ENCODE measurements at regions not wholly inside any gene's neighbourhood (a gene's known extent, or its start where the extent isn't known, plus 50 kb on each side); places are given as distances from the start of the nearest gene placed in this dataset.
"Not testable (repeated sequence)": the region's sequence is repeated elsewhere in the genome, so short reads cannot be mapped to it uniquely, and the experiment has no call there.

DNA sequence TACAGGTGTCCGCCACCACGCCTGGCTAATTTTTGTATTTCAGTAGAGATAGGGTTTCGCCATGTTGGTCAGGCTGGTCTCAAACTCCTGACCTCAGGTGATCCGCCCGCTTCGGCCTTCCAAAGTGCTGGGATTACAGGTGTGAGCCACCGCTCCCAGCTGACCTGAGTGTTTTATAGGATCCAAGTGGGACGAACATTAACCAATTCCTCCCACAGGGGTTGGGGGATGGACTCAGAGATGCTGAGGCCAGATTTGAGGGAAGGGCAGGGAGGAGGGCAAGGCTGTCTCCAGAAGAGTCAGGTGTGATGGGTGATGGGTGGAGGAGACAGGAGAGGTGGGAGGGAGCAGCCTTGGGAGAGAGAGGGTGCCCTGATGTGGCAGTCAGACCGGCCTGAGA is 65.0 kb upstream of the SMAD6 start:
- DNase-seq, result not testable (repeated sequence)

DNA sequence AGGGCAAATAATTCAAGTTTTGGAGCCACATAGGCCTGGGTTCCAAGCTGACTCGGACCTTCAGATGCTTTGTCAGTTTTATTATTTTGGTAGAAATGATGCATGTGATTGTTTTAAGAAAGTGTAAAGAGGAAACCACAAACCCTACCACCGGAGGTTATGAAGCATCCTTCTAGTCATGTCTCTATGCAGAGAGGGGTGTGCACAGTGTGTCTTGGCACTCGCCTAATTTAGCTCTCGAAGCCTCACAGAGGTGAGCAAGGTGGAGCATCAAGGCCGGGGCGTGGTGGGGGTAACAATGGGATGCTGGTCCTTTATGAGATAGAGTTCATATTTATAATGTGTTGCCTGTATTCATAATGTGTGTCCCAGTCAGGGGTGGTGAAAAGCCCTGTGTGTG is 63.7 kb upstream of the SMAD6 start:
- no peak for DNase-seq

DNA sequence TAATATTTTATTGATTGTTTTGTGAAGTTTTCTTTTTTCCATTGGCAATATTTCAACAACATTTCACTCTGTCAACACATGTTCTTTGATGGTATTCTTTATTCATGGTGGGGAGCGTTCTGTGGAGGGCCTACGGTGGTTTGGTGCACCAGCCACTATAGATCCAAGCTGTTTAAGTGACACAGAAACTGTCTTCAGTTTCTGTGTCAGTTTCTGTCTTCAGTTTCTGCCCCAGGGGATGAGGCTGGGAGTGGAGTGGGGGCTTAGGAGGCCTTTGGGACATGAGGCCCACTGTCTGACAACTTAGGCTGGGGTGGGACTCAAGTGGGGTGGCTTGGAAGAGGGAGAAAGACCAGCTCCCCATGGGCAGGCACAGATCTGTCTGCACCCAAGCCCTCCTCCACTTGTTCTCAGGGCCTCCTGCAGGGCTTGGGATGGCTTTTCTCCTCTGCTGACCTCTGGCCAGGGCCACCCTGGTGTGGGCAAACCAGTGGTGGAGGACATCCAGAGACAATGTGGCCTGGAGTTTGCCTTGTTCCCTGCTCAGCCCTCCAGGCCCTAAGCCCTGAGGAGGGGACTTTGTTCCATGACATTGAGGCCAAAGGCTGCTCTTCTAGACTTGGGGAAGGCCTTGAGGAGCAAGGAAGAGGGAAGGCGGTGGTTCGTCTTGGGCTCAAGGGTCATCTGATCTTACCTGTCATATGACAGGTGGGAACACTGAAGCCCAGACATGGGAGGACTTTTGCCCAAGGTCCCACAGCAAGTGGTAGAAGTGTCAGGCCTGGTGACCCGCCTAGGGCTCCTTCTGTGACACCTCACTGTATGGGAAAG is 60.3 kb upstream of the SMAD6 start:
- no peak for DNase-seq

DNA sequence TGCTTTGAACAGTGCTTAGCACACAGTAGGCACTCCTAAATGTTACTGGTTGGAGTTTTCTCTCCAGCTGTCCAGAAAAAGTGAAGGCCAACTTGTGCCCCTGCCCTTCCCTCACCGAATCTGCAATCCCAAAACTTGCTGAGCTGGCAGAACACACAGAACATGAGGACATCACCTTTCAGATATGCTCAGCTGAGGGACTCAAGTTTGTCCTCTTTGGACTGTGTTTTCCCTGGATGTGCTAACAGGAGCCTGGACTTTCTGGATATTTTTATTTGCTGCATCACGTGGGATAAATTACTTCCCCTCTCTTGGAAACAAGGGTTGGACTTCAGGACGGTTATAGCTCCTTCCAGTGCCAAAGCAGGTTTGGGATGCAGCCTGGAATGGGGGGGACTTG is 59.5 kb upstream of the SMAD6 start:
- no peak for DNase-seq

DNA sequence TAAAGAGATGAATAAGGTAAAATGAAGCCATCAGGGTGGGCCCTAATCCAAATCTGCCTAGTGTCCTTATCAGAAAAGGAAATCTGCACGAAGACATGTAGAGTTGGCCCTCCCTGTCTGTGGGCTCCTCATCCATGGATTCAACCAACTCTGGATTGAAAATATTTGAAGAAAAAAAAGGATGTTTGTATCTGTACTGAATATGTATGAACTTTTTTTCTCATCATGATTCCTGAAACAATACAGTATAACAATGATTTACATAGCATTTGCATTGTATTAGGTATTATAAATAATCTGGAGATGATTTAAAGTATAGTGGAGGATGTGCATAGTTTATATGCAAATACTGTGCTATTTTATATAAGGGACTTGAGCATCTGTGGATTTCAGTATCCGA is 59.0 kb upstream of the SMAD6 start:
- no peak for DNase-seq

DNA sequence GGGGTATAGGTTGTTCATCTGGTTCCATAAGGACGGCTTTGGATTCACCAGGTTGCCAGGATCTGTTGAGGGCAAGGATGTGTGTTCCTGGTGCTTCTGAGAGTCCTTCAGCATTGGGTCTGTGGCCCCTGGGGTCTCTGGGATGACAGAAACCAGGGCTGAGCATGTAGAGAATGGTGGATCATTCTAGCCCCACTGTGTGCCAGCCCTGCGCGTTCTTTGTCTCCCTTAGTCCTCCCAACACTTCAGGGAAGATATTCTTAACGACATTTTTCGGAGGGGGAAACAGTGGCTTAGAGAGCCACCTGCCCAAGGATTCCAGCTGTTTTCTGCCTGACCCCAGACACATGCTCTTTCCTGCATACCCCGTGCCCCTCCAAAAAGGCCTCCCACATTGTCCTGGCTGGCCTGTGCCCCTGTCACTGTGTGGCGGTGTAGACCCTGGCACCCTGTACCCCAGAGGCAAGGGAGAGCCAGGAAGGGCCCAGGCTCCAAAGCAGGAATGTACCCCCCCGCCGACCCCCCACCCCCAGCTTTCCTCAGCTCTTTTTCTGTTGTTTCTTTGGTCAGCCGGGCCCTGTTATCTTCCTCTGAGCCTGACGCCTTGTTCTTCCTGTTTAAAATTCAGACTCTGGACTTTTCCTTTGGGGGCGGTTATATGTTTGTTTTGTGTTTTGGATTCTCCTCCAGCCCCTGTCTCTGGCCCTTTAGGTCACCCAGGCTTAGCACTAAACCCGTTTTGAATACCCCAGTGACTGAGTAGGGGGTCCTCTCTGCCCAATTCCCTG is 57.8 kb upstream of the SMAD6 start:
- no peak for DNase-seq

DNA sequence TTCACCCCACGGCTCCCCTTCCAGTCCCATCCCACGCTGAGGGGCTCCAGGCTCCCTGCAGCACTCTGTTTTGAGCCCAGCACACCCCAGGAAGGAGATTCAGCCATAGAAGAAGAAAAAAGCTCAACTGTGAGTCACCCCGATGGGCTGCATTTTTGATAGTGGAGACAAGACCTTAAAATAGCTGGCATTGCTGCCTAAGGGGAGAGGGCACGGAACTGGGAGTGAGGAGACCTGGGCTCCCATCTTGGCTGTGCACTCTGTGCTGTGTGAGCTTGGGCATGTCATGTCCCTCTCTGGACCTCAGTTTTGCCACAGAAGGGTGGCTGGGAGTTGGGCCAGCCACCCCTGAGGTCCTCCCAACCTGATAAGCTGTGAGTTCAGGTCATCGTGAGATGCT is 57.2 kb upstream of the SMAD6 start:
- no peak for DNase-seq

DNA sequence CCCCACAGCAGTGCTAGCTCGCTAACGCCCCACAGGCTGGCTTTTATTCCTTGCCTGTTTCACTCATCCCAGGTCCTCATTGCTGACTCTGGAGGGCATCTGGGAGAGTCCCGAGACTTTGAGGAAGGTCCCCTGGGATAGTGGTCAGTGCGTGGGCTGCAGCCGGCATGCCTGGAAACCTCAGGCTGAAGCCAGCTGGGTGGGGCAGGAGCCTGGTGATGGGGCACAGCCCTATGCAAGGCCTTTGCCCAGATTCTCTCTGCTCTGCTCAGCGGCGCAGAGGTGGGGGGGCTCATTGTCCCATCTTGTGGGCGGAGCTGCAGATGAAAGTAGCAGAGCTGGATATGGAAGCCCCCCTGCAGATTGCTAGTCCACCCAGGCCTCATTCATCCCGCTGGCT is 55.7 kb upstream of the SMAD6 start:
- no peak for DNase-seq

DNA sequence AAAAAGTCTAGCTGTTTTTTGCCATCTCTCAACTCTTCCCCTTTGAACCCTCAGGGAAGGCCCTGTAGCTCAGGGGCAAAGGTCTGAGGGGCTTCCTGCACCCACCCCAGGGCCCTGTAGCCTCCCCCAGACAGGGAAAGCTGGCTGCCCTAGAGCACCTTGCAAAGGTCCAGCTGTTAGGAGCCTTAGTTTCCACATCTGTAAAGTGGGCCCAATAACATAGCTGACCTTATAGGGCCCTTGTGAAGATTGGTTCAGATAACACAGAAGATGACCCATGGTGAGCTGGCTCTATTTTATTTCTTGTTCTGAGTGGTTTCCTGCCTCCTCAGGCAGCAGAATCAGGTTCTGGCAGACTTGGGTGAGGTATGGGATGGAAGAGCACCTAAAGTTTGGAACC is 55.2 kb upstream of the SMAD6 start:
- no peak for DNase-seq

DNA sequence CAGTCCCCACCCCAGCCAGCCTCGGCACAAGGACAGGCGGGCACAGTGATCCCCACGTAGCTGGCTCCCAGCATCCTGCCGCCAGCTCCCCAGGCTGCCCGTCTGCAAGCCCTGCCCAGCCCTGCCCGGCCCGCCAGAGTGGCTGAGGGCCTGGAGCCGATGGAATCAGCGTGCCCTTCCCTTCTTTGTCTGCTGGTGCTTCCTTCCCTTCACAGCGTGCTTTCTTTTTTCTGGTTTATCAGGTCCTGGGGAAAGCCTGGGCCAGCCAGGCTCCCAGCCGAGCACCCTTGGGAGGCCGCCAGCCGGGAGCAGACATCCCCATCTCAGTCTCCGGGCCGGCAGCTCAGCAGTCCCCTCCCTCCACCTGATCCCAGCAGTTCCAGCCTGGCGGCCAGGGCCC is 54.7 kb upstream of the SMAD6 start:
- DNase-seq, result no peak

DNA sequence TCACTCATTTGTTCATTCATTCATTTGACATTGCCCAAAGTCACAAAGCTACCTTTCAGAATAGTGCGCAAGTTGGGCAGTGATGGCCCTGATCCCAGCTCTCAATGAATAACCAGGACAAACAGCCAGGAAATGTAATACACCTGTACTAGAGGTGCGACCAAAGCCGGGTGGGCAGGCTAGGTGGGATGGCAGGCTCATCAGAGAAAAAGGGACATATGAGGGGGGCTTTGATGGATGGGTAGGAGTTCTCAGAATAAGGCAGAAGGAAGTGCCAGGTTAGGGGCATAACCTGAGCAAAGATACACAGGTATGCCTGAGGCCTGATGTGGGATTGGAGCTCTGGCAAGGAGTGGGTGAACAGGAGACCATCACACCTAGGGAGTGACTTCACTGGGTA is 53.4 kb upstream of the SMAD6 start:
- DNase-seq, result no peak

DNA sequence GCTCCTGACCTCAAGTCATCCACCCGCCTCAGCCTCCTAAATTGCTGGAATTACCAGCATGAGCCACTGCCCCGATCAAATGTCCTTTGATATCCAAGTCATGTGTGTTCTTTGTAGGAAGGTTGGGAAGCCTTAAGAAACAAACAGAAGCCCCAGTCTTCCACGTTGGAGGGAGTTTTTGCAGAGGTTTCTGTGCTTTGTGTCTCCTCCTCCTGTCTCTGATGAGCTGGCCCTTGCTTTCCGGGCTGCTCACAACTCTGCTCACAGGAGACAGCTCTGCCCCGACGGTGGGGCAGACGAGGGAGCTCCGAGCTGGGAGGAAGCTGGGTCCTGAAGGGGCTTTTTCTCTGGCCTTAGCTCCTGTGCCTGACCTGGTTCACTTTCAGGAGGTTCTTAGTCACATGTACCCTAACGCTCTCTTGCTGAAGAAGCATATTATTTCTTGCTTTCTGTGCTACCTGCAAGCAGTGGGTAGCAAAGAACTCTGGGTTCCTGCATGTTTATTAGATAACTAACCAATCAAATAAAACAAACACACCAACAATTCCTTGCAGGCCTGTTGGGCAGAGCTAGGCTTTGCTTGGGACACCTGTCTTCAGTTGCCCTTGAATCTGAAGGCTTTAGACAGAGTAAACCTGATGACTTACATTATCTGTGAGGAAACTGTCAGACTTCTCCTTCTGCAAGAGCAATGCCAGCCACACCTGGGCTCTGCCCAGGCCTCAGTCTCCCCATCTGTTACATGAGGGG is 52.6 kb upstream of the SMAD6 start:
- no peak for DNase-seq

DNA sequence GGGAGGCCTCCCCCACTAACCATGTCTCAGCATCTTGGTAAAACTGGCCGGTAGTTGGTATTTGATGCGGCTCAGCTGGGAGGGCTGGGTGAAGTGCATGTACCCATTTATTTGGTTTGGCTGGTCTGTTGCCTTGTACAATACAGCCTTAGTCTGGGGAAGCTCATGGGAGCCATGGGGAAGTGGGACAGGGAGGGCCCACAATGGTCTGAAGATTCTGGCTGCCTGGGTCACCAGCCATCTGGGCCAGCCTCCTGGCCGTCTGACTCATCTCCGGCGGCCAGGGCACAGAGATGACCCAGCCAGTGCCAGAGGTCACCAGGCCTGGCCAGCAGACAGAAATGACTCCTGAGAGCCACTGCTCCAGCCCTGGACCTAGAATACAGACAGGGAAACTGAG is 51.6 kb upstream of the SMAD6 start:
- no peak for DNase-seq

DNA sequence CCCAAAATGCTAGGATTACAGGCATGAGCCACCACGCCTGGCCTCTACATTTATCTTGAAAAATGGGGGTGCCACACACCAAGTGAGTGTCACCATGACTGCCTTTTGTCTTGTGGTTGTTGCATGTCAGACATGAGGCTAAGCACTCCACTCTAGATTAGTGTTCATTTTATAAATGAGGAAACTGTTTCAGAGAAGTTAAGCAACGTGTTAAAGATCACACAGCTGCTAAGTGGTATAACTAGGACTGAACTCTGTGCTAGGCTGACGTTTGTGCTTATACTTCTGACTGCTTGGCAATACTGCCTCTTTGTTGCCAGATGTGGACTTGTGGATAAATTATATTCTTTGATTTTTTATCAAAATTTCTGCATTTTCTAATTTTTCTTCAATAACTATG is 50.8 kb upstream of the SMAD6 start:
- DNase-seq, result no peak

DNA sequence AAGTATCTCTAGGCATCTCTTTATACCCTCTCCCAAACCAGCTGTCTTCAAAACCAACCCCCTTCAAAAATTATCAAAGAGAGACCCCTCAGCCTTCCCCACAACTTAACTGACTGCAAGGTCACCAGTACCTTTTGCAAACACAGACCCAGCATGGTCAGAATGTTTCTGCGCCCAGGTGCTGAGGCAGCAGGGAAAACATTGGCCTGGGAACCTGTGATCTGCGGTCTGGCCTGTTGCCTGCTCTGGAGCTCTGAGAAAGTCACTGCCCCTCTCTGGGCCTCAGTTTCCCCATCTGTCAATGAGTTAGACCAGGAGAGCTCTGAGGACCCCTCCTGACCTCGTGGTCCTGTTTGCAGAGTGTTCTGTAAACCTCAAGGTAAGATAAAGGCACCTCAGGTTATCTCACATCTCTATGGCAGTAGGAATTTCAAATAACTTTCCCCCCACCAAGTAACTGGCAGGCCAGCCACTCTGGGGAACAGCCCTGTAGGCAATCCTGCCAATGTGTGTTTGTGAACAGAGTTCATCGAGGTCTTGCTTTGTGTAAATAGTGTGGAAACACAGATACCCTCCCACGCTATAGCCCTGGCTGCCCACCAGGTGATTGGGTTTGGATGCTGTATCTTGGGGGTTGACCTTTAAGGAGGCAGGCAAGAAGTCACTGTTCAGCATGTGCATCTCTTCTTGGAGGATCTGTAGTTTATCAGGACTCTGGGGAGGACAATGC is 50.0 kb upstream of the SMAD6 start:
- DNase-seq, result no peak
